ENCODE measurements at regions not wholly inside any gene's neighbourhood (a gene's known extent, or its start where the extent isn't known, plus 50 kb on each side); places are given as distances from the start of the nearest gene placed in this dataset. TPM values are rescaled to one million over a fixed set of nuclear protein-coding genes. Genes with fewer than 3 reads are reported as not detected.
"Not testable (repeated sequence)": the region's sequence is repeated elsewhere in the genome, so short reads cannot be mapped to it uniquely, and the experiment has no call there.

GRCh38 chr9:41643571-41644279, 454.6 kb upstream of the ZNG1F start:
- 49% methylated on average over 29 of the region's 55 CpGs for WGBS
- not testable (repeated sequence) for H3K9ac ChIP-seq (ENCODE audit: low read depth in 1 of 2, low read length in 2 of 2); H3K27ac ChIP-seq (ENCODE audit: low read depth in 1 of 2, low read length in 2 of 2)

GRCh38 chr9:41633726-41634125, 444.6 kb upstream of the ZNG1F start:
- H3K4me1 ChIP-seq (ENCODE audit: control insufficient read depth in 4 of 4, insufficient read depth in 4 of 4, low read length in 3 of 4); H3K4me3 ChIP-seq (ENCODE audit: low read depth in 1 of 3, low read length in 3 of 3); H3K27ac ChIP-seq (ENCODE audit: low read depth in 1 of 2, low read length in 2 of 2); H3K9me3 ChIP-seq (ENCODE audit: control insufficient read depth in 4 of 4, low read length in 3 of 4); H3K9ac ChIP-seq (ENCODE audit: low read depth in 1 of 2, low read length in 2 of 2); H3K36me3 ChIP-seq (ENCODE audit: control insufficient read depth in 4 of 4, insufficient read depth in 3 of 4, low read depth in 1 of 4, low read length in 3 of 4); H3K27me3 ChIP-seq (ENCODE audit: control insufficient read depth in 4 of 4, insufficient read depth in 4 of 4, low read length in 3 of 4); DNase-seq (ENCODE audit: low spot score): not testable (repeated sequence)
- 53% methylated on average over 3 of the region's 3 CpGs for WGBS

More at GRCh38 chr9:41643571-41644279, 454.6 kb upstream of the ZNG1F start:
- DNase-seq (ENCODE audit: low spot score): peak; percentile 54
- TF ChIP-seq SP1 (IDR thresholded peaks at IDR 0.05) (peak; percentile 8), RAD21 (IDR thresholded peaks at IDR 0.05) (peak in 1 of 2 donors; percentile 43)
- H3K27me3 ChIP-seq (ENCODE audit: control insufficient read depth in 4 of 4, insufficient read depth in 4 of 4, low read length in 3 of 4); H3K36me3 ChIP-seq (ENCODE audit: control insufficient read depth in 4 of 4, insufficient read depth in 3 of 4, low read depth in 1 of 4, low read length in 3 of 4); H3K9me3 ChIP-seq (ENCODE audit: control insufficient read depth in 4 of 4, low read length in 3 of 4); H3K4me1 ChIP-seq (ENCODE audit: control insufficient read depth in 4 of 4, insufficient read depth in 4 of 4, low read length in 3 of 4): not testable (repeated sequence)
- H3K4me3 ChIP-seq (ENCODE audit: low read depth in 1 of 3, low read length in 3 of 3): peak overlapping the region in 1 of 3 donors; percentile 49

- not testable (repeated sequence) for H3K27me3 ChIP-seq (ENCODE audit: control insufficient read depth in 4 of 4, insufficient read depth in 4 of 4, low read length in 3 of 4); H3K4me1 ChIP-seq (ENCODE audit: control insufficient read depth in 4 of 4, insufficient read depth in 4 of 4, low read length in 3 of 4)
- WGBS: 86% methylated on average over 10 of the region's 10 CpGs
Observed at GRCh38 chr9:41623666-41624065, 434.5 kb upstream of the ZNG1F start.

GRCh38 chr9:41619254-41619653, 430.1 kb upstream of the ZNG1F start:
- WGBS: 89% methylated on average over 2 of the region's 2 CpGs

More at GRCh38 chr9:41623666-41624065, 434.5 kb upstream of the ZNG1F start:
- not testable (repeated sequence) for H3K9ac ChIP-seq (ENCODE audit: low read depth in 1 of 2, low read length in 2 of 2); H3K4me3 ChIP-seq (ENCODE audit: low read depth in 1 of 3, low read length in 3 of 3); H3K27ac ChIP-seq (ENCODE audit: low read depth in 1 of 2, low read length in 2 of 2); H3K36me3 ChIP-seq (ENCODE audit: control insufficient read depth in 4 of 4, insufficient read depth in 3 of 4, low read depth in 1 of 4, low read length in 3 of 4); DNase-seq (ENCODE audit: low spot score); H3K9me3 ChIP-seq (ENCODE audit: control insufficient read depth in 4 of 4, low read length in 3 of 4)

GRCh38 chr9:41606961-41607547, 417.9 kb upstream of the ZNG1F start:
- not testable (repeated sequence) for H3K4me3 ChIP-seq (ENCODE audit: low read depth in 1 of 3, low read length in 3 of 3); H3K9ac ChIP-seq (ENCODE audit: low read depth in 1 of 2, low read length in 2 of 2); H3K27me3 ChIP-seq (ENCODE audit: control insufficient read depth in 4 of 4, insufficient read depth in 4 of 4, low read length in 3 of 4); H3K27ac ChIP-seq (ENCODE audit: low read depth in 1 of 2, low read length in 2 of 2); DNase-seq (ENCODE audit: low spot score); H3K36me3 ChIP-seq (ENCODE audit: control insufficient read depth in 4 of 4, insufficient read depth in 3 of 4, low read depth in 1 of 4, low read length in 3 of 4); H3K4me1 ChIP-seq (ENCODE audit: control insufficient read depth in 4 of 4, insufficient read depth in 4 of 4, low read length in 3 of 4); H3K9me3 ChIP-seq (ENCODE audit: control insufficient read depth in 4 of 4, low read length in 3 of 4)
- no CpG with 5 or more reads among the region's 4 CpGs for WGBS

More at GRCh38 chr9:41619254-41619653, 430.1 kb upstream of the ZNG1F start:
- not testable (repeated sequence) for DNase-seq (ENCODE audit: low spot score); H3K9ac ChIP-seq (ENCODE audit: low read depth in 1 of 2, low read length in 2 of 2); H3K36me3 ChIP-seq (ENCODE audit: control insufficient read depth in 4 of 4, insufficient read depth in 3 of 4, low read depth in 1 of 4, low read length in 3 of 4); H3K9me3 ChIP-seq (ENCODE audit: control insufficient read depth in 4 of 4, low read length in 3 of 4); H3K27me3 ChIP-seq (ENCODE audit: control insufficient read depth in 4 of 4, insufficient read depth in 4 of 4, low read length in 3 of 4); H3K27ac ChIP-seq (ENCODE audit: low read depth in 1 of 2, low read length in 2 of 2); H3K4me3 ChIP-seq (ENCODE audit: low read depth in 1 of 3, low read length in 3 of 3); H3K4me1 ChIP-seq (ENCODE audit: control insufficient read depth in 4 of 4, insufficient read depth in 4 of 4, low read length in 3 of 4)

- not testable (repeated sequence) for H3K9me3 ChIP-seq (ENCODE audit: control insufficient read depth in 4 of 4, low read length in 3 of 4); H3K27me3 ChIP-seq (ENCODE audit: control insufficient read depth in 4 of 4, insufficient read depth in 4 of 4, low read length in 3 of 4); H3K4me1 ChIP-seq (ENCODE audit: control insufficient read depth in 4 of 4, insufficient read depth in 4 of 4, low read length in 3 of 4); DNase-seq (ENCODE audit: low spot score); H3K9ac ChIP-seq (ENCODE audit: low read depth in 1 of 2, low read length in 2 of 2); H3K27ac ChIP-seq (ENCODE audit: low read depth in 1 of 2, low read length in 2 of 2); H3K4me3 ChIP-seq (ENCODE audit: low read depth in 1 of 3, low read length in 3 of 3); H3K36me3 ChIP-seq (ENCODE audit: control insufficient read depth in 4 of 4, insufficient read depth in 3 of 4, low read depth in 1 of 4, low read length in 3 of 4)
- 11% methylated on average over 1 of the region's 1 CpG for WGBS
Observed at GRCh38 chr9:41565572-41565971, 376.5 kb upstream of the ZNG1F start.

Small RNAs in the stretch of these regions (small RNA-seq; reads per million reads assigned to genes)
- gene AL591926.1 (not detected), gene AL591926.4 (not detected), gene AL591926.5 (not detected), gene AL591926.6 (not detected), gene AL591926.8 (not detected), gene AL591926.9 (not detected), gene RF00019 (not detected), gene RF00156 (not detected), gene RN7SL565P (not detected)
